ENCODE measurements at regions not wholly inside any gene's neighbourhood (a gene's known extent, or its start where the extent isn't known, plus 50 kb on each side); places are given as distances from the start of the nearest gene placed in this dataset.

DNA sequence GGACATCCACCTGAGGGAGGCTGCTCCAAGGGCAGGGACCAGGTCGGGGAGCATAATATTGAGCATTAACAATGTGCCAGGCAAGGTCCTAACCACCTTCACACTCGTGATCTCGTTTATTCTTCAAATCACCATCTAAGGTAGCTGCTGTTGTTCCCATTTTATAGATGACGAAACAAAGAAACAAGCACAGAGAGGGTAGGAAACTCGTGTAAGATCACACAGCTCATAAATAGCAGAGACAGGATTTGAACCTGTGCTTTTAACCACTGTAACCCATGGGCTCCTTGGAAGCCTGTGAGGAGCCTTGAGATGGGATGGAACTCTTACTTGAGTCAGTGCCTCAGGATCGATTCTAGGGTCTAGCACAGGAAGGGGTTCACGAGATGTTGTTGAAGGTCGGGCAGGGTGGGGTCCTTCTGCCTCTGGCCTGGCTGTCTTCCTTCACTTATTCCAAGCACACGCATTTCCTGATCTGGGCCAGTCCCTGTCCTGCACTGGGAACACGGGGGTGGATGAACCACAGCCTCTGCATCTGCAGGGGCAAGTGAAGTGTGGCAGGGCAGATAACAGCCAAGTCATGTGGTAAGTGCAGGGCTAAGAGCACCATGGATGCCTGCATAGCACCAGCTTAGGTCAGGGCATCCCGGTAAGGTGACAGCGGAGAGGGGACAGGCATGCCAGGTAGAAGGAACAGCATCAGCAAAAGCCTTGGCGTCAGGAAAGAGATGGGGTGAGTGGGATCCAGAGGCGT lies 188.1 kb downstream of the MELK start:
- ATAC-seq (no peak), DNase-seq (no peak)
- intact Hi-C loops (cut with DNase I, micrococcal nuclease), result no loop called here

DNA sequence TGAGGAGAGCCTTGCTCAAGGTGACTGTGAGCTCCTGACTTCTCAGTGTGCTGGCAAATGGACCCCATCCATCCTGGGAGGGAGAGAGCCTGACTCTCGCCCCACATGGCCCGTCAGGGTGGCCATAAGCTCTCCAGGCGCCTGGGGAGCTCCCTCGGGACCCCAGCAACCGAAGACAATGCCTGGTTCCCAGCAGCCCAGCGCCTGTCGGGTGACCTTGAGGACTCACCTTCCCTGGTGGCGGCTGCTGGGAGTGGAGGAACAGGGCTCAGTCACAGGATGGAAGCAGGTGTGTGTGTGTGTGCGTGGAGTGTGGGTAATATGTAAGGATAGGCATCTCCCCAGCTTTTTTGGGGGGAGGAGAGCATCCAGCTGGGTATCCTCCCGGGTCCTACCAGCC lies 190.3 kb downstream of the MELK start:
- intact Hi-C loops (cut with DNase I, micrococcal nuclease), result no loop called here
- ATAC-seq (no peak), DNase-seq (no peak)

DNA sequence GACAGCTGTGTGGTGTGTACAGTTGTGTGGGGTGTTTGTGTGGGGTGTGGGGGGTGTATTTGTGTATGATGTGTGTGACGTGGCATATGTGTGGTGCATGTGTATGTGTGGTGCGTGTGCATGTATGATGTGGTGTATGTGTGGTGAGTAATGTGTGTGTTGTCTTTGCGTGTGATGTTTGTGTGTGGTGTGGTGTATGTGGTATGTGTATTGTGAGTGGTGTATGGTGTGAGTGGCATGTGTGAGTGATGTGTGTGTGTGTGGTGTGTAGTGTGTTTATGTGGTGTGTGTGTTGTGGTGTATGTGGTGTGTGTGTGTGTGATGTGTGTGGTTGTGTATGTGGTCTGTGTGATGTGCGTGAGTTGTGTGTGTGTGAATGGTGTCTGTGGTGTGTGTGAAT lies 191.1 kb downstream of the MELK start:
- no peak for ATAC-seq
- DNase-seq, result no peak
- intact Hi-C loops (cut with DNase I, micrococcal nuclease), result no loop called here

DNA sequence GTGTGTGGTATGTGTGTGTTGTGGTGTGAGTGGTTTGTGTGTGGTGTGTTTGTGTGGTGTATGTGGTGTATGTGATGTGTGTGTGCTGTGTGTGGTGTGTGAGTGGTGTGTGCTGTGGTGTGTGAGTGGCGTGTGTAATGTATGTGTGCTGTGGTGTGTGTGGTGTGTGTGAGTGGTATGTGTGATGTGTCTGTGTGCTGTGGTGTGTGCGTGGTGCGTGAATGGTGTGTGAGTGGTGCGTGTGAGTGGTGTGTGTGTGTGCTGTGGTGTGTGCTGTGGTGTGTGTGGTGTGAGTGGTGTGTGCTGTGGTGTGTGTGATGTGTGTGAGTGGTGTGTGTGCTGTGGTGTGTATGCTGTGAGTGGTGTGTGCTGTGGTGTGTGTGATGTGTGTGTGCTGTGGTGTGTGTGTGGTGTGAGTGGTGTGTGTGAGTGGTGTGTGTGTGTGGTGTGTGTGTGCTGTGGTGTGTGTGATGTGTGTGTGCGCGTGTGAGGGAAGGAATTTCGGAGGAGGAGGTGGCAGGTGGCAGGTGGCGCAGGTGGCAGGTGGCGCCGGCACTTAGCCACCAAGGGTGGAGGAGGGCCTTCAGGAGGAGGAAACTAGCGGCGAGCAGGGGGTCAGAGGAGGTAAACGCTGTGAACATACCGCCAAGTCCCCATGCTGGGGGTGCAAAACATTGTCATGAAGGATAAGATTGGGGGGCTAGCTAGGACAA lies 191.8 kb downstream of the MELK start:
- ATAC-seq, result no peak
- intact Hi-C loops (cut with DNase I, micrococcal nuclease), result no loop called here
- peak in 1 of 2 donors; percentile 9 for DNase-seq

DNA sequence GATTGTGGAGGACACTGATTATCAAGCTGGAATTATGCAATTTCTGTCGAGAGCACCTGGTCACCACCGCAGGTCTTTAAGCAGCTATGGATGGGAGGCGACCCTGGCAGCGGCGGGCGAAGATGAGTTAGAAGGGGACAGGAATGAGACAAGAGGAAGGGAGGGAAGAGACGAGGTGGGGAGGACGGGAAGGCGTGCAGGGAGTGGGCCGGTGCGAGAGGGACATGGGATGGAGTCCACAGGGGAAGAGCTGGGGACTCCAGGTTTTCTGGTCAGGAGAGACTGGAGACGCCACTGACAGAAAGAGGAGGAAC lies 192.3 kb downstream of the MELK start:
- intact Hi-C loops (cut with DNase I, micrococcal nuclease), result no loop called here
- DNase-seq, result no peak
- ATAC-seq, result no peak

DNA sequence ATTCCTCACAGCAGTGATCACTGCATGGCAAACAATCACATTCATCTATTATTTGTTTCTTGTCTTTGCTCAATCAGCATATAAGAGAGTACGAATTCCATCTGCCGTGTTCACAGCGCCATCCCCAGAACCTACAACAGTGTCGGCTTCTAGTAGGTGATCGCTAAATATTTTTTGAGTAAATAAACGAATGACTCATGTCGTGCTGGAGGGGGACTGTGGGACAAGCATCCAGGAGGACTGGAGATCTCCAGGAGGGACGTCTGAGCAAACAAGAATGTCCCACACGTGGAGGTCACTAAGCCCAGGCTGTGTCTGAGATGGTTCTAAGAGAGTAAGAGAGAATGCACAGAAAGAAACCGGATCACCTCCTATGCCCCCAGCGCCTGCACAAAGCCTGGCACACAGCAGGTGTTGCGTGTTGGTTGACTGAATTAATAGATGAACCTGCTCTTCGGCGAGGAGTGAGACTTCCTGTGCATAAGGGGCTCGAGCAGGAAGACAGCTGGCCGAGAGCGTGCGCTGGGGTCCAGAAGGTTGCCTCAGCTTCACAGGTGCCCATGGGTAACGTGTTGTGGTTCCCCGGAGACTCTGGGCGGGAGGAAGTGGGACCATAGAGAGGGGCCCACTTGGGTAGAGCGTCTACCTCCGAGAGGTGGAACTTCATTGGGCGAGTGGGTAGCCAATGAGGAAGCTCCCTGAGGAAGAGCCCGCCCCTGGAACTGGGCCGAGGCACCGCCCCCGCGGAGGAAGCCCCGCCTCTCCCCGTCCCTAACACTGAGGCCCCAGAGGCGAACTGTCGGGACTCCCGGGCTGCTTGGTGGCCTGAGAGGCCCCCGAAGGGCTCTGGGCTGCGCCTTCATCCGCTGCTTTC lies 193.0 kb downstream of the MELK start:
- DNase-seq, result peak; percentile 87 to 89
- ATAC-seq, result peak; percentile 99
- intact Hi-C loops (cut with DNase I, micrococcal nuclease), result no loop called here

DNA sequence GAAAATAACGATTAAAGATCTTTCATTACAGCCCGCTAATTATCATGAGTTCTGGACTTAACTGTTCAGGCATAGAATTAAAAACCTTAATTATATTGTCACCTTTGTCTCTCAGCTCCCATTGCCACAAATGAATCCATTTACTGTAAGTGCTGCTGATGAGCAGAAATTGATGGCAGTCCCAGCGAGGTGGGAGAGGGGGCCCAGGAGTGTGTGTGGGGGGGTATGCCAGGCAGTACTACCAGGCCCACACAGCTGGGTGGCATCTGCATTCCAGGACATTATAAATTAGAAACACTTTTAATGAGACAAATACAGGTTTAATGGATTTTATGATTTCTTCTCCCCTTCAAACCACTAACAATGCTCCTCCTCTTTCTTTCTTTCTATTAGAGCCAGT lies 196.0 kb downstream of the MELK start:
- DNase-seq (no peak), ATAC-seq (no peak)
- intact Hi-C loops (cut with DNase I, micrococcal nuclease), result no loop called here

DNA sequence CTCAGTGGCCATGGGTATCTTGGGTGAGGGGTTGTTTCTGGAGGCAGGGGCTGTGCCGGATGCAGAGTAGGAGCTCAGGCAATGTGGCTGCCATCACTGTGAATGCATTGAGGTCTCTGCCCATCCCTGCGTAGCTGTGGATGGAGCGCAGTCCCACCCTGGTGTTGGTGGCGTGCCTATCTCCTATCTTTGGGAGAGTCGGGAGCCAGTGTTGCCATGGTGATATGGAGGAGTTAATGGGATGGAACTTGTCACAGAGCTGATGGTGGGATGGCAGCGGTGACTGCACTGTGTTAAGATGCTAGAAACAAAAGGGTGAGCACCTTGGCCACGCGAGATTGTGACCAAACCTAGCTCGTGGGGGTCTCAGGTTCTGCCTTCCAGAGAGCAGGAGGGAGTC lies 197.3 kb downstream of the MELK start:
- intact Hi-C loops (cut with DNase I, micrococcal nuclease), result no loop called here
- no peak for DNase-seq
- no peak for ATAC-seq

DNA sequence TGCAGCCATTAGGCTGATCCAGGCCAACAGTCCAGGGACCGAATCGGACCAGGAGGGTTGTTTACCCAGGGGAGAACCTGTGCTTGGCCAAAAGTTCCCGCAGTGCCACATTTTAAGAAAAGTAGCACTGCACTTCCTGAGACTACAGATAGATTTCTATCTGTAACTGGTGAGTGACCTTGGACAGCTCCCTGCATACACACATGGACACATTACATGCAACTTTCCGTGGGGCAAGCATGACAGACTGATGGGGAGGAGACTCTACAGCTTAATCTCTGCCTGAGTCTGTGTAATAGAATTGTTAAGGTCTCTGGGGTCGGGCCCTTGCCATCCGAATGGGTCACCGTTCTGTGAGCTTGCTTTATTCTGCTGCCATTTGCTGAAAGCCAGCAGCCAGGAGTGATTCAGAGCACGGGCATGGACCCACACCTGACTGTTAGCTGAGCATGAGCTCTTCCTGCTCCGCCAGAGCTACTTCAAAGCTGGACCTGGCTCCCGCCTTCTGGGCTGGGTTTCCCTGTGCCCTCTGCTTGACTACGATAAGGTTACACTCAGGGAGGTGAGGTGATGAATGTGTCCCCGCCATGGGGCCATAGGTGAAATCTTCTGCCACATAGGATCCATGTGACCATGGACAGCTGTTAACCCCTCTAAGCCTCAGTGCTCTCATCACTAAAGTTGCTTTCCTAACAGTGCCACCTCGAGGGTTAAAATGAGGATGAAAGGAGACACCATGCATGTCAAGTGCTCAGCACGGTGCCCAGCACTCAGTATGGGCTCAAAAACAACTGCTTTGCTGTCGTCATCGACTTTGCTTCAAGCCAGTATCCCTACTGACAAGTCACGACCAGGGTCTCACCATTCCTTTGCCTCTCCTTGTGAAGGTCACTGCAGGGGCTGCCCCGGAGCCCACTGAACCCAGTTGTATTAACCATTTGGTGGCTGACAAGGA lies 200.0 kb downstream of the MELK start:
- intact Hi-C loops (cut with DNase I, micrococcal nuclease), result no loop called here
- DNase-seq (no peak), ATAC-seq (no peak)

DNA sequence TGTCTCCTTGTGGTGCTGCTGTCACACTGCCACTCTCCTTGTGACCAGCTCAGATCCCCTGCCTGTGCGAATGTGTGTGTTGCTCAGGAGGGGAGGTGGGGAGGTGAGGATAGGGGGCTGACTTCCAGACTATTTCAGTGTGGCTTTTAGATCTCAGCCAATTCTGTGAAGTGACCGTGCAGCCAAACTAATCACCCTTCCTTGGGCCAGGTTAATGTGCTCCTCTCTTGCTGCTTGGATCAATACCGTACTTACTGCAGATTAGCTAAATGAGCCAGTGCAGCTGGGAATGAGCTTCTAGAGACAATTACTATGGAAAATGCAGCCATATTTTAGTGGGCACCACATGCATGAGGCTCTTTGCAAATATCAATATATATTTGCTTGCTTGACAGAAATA lies 206.0 kb downstream of the MELK start:
- DNase-seq (no peak), ATAC-seq (no peak)
- intact Hi-C loops (cut with DNase I, micrococcal nuclease), result no loop called here

DNA sequence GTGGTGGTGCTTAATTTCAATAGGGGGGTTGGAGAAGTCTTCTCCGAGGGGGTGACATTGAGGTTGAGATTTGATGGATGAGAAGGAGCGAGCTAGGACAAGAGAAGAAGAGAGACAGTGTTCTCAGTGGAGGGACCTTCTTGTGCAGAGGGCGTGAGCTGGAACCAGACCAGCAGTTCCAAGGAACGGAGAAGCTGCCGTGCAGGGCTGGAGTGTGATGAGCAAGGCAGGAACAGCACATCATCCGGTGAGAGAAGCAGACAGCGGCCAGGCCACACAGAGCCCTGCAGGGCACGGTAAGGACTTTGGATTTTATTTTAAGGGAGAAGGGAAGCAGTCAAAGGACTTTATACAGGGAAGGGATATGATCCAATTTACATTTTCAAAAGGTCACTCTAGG lies 206.9 kb downstream of the MELK start:
- DNase-seq, result no peak
- ATAC-seq, result no peak
- intact Hi-C loops (cut with DNase I, micrococcal nuclease), result no loop called here

DNA sequence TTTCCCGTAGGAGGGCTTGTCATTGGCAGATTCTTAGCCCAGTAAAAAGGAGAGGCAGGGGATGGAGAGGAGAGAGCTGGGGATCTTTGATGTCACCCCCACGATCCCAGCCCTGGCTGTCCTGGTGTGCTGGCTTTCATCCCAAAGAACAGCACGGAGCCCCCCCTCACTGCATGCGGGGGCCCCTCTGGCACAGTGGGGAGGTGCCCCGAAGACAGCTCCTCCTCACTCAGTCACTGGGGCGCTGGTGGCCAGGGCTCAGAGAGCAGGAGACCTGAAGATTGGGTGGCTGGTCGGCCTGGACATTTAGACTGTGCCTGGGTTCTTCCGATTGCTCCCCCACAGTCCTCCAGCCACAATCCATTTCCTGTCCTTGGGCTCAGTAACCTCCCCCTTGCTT lies 207.5 kb downstream of the MELK start:
- ATAC-seq, result no peak
- intact Hi-C loops (cut with DNase I, micrococcal nuclease), result no loop called here
- no peak for DNase-seq

DNA sequence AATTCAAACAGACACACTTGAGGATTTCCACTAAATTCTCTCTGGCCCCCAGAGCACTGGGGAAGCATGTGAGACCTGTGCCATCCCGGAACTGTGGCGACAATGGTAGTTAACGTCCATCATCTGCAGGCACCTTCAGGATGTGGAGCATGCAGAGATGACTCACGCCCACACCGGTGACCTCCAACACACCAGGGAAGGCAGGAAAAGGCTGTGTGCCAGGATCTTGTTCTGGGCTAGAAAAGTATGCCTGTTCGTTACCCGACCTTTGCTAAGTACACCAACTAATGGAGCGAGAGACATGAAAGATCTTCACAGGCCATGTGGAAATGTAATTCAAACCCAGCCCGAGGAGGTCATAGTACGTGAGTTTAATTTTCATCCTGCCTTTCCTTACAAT lies 208.8 kb downstream of the MELK start:
- intact Hi-C loops (cut with DNase I, micrococcal nuclease), result no loop called here
- no peak for ATAC-seq
- no peak for DNase-seq
